ENCODE measurements at regions not wholly inside any gene's neighbourhood (a gene's known extent, or its start where the extent isn't known, plus 50 kb on each side); places are given as distances from the start of the nearest gene placed in this dataset.

DNA sequence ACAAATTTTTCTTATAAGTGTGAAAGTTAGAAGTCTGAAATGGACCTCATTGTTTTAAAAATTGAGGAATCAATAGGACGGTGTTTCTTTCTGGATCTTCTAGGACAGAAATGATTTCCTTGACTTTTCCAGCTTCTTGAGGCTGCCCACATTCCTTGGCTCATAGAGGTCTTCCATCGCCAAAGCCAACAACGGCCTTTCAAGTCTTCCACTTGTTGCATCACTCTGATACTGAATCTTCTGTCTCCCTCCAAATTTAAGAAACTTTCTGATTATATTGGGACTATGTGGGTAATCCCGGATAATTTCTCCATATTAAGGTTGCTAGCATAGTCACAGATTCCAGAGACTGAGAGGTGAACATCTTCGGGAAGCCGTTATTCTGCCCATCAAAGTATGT, 595.4 kb upstream of the ADAMTS5 start:
- TF ChIP-seq, protein P1, sequence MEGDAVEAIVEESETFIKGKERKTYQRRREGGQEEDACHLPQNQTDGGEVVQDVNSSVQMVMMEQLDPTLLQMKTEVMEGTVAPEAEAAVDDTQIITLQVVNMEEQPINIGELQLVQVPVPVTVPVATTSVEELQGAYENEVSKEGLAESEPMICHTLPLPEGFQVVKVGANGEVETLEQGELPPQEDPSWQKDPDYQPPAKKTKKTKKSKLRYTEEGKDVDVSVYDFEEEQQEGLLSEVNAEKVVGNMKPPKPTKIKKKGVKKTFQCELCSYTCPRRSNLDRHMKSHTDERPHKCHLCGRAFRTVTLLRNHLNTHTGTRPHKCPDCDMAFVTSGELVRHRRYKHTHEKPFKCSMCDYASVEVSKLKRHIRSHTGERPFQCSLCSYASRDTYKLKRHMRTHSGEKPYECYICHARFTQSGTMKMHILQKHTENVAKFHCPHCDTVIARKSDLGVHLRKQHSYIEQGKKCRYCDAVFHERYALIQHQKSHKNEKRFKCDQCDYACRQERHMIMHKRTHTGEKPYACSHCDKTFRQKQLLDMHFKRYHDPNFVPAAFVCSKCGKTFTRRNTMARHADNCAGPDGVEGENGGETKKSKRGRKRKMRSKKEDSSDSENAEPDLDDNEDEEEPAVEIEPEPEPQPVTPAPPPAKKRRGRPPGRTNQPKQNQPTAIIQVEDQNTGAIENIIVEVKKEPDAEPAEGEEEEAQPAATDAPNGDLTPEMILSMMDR (IDR thresholded peaks at IDR 0.05), result no peak
- no peak for TF ChIP-seq POLR2A (IDR thresholded peaks at IDR 0.05)
